HG03432 (cell line): ENCODE measurements at regions not wholly inside any gene's neighbourhood (a gene's known extent, or its start where the extent isn't known, plus 50 kb on each side); places are given as distances from the start of the nearest gene placed in this dataset.
"Not testable (repeated sequence)": the region's sequence is repeated elsewhere in the genome, so short reads cannot be mapped to it uniquely, and the experiment has no call there.

ENCODE experiments used
- ATAC-seq: cut with Tn5 transposase; IDR thresholded peaks from one replicate; pipeline ENCODE4 v1.9.1; 2021; ENCODE audit warnings: mild to moderate bottlenecking, moderate library complexity; ENCODE audit not compliant: unreplicated experiment

DNA sequence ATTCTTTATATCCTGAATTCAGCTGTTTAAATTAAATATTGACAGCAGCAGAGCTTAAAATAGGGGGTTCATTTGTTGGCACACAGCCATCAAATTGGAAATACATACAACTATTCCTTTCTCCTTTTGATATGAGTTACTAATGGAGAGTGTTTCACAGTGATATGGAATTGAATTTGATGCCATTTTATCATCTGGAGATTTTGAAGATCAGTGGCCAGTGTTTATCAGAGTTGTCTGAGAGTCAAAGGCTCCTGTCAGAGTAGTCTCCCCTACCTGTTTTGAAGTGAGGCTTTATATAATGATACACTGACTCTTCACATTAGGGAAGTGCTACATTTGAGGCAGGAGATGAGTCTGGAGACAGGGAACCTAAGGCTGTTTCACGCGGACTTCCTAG lies 1286.3 kb downstream of the TECRL start:
- no peak for ATAC-seq

DNA sequence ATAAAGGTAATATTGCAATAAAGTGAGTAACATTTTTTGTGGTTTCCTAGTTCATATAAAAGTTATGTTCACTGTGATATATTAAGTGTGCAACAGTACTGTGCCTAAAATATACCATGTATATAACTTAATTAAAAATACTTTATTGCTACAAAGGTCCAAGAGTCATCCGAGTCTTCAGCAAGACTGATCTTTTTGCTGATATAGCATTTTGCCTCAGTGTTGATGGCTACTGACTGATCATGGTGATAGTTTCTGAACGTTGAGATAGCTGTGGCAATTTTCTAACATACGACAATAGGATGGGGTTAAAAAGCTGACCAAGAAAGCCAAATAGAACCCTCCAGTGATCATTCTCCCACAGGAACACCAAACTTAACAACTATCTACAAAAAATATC lies 1302.7 kb downstream of the TECRL start:
- no peak for ATAC-seq

DNA sequence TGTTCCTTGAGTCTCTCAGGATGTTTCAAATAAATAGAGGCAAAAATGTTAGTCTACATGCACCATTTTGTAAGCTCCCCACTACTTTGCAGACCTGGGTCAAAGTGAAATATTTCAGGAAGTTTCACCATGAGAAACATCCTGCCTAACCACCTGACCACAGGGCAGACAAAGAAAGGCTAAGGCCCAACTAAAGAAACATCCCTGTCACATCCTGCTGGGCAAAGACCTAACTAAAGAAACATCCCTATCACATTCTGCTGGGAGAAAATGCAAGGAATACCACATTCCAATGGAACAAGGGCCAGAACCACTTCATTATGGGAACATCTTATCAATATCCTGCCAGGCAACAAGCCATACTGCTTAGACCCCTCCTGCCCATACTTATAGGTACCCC lies 1303.4 kb downstream of the TECRL start:
- no peak for ATAC-seq

DNA sequence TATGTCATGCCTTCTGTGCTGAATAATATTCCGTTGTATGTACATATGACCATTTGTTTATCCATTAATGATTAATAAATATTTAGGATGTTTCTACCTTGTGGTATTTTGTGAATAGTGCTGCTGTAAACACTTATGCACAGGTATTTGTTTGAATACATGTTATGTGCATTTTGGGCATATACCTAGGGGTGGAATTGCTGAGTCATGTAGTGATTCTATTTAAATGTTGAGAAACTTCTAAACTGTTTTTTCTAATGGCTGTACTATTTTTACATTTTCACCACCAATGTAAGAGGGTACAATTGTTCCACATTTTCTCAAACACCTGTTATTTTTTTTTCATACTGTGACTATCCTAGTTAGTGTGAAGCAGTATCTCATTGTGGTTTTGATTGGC lies 1318.6 kb downstream of the TECRL start:
- no peak for ATAC-seq

DNA sequence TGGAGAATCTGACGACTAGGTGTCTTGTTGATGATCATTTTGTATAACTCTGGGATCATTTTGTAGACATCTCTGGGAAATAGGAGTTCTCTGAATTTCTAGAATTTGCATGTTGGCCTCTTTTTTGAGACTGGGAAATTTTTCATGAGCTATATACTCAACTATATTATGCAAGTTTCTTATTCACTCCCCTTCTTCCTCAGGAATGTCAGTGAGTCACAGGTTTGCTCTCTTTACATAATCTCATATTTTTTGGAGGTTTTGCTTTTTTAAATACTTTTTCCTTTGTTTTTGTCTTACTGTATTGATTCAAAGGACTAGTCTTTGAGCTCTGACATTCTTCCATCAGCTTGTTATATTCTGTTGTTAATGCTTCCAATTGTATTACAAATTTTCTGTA lies 1324.2 kb downstream of the TECRL start:
- ATAC-seq: no peak

DNA sequence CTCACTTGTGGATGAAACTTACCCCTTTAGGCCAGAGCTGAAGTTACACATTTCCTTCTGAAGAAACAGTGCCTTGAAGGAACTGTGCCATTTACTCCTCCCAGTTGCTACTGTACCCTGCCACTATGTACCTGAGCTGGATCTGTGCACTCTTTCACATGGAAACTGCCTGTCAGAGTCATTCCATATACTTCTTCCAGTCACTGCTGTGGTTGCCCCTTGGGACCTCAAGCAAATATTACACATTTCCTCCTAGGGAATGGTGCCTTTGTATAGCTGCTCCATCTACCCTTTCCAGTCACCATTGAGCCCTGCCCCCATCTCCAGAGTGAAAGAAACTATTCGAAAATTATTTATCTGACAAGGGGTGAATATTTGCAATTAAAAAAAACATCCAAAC lies 1328.3 kb downstream of the TECRL start:
- no peak for ATAC-seq

DNA sequence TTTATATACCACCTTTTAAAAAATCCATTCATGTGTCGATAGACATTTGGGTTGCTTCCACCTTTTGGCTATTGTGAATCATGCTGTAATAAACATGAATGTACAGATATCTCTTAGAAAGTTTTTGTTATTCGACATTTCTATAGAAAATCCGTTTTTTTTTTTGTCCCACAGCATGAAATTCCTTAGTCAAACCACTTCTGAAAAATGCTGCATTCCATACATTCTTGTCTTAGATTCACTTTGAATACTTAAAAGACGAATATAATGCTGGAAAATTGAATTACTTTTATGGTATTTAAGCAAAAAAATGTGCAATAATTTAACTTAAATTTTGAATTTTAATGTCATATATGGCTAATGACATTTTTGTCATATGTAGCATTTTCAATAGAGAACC lies 1345.5 kb downstream of the TECRL start:
- ATAC-seq: no peak

DNA sequence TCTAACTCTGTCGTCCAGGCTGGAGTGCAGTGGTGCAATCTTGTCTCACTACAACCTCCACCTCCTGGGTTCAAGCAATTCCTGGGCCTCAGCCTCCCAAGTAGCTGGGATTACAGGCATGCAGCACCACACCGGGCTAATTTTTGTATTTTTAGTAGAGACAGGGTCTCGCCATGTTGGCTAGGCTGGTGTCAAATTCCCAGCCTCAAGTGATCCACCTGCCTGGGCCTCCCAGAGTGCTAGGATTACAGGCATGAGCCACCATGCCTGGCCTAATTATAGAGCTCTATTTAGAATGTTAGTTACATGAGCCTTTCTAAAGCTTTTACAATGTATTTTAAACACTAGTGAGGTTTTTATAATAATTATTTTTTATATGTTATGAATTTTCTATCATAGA lies 1346.4 kb downstream of the TECRL start:
- ATAC-seq: not testable (repeated sequence)

DNA sequence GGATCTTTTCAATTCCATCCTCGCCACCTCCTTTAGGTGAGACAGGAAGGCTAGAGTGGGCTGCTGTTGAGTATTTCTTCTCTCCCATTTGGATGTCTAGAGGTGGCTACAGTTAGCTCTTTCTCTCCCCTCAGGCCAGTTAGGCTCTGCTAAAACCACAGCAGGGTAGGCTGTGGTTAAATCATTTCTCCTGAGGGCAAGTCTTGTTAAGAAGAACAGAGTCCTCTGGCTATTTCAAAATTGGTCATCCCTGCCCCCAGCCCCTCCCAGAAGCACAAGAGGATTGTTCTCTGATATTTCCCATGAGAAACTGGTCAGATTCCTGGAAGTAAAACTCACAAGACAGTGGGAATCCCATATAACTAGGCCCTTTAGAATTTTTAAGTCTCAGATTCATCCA lies 1359.5 kb downstream of the TECRL start:
- no peak for ATAC-seq

DNA sequence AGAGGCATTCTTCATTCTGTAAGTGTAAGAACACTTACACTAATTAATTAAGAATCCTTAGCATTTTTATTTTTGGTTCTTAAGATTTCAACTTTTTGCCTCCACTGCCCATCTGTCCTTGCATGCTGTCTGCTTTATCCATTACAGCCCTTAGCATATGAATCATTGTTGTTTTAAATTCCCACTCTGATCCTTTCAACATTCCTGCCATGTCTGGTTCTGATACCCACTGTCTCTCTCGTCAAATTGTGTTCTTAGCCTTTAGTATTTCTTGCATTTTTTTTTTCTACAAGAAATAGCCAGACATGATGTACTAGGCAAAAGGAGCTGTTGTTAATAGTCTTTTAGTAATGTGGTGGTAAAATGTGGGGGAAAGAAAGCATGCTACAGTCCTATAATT lies 1360.0 kb downstream of the TECRL start:
- no peak for ATAC-seq

DNA sequence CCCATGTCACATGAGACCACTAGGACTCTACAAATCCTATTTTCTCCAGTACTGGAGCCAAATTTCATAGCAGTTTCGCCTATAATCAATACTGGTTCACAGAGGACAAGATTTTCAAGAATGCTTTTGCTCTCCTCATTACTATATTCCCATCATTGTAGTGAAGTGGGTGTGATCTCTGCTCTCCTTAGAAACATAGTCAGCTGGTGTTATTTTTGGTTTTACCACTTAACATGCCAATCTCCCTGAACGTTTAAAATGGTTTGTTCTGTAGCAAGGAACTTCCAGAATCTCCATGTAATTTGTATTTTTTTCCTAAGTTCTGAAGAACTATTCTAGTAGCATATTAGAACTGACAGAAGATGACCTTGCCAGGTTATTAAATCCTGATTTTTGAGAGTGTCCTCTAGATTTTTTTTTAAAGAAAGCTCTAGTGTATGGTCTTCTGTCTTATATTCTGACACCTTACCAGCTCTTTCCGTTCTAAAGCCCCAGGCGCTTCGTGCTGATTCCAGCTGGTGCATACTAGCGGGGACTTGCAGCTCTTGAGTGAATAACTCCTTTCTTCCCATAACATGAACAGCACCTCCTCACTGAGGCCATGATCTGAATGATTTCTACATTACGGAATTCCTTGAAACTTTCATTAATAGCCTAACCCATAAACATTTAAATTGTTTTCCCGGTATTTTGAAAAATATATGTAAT lies 1372.9 kb downstream of the TECRL start:
- no peak for ATAC-seq

DNA sequence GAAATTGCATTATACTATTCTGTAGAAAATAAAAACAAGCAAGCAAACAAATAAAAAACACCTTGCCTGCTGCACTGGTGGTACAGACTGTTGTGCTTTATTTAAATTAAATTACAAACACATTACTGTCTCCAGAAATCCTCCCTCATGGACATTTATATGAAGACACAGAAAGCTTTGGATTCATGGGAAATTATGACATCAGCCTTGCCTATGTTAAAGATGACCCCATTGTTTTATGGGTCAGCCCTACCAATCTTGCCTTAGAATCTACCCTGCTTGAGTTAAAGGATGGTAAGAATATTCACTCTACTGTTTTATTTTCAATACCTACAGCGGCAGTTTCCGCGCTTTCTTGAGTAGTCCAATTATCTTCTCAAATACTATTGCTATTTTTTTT lies 1379.9 kb downstream of the TECRL start:
- ATAC-seq: no peak

DNA sequence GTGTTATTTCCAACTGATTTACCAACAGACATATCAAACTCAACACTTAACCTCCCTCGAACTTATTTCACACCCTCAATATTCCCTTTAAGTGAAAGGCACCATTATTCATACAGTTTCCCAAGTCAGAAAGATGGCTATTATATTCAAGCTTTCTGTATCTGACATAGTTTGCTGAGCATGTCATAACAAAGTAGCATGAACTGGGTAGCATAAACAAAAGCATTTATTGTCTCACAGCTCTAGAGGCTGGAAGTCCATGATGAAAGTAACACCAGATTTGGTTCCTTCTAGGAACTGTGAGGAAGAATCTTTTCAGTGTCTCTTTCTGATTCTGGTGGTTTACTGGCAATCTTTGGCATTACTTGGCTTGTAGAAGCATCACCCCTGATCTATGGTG lies 1388.6 kb downstream of the TECRL start:
- no peak for ATAC-seq

DNA sequence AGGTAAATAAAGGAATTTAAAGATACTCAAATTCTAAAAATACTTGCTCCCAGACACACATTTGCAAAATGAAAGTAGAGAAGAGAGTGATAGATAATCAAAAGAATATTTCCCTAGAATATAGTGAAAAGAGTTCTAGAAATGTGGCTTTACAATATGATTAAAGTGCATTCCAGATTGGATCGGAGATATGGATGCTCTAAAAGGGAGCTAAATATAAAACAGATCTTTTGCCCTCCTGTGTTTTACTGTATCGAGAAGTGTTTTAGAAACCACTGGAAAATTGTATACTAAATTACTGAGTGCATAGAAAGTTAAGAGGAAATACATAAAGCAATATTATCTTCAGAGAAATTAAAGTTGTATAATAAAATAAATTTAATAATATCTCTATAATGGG lies 1392.0 kb downstream of the TECRL start:
- ATAC-seq: no peak

DNA sequence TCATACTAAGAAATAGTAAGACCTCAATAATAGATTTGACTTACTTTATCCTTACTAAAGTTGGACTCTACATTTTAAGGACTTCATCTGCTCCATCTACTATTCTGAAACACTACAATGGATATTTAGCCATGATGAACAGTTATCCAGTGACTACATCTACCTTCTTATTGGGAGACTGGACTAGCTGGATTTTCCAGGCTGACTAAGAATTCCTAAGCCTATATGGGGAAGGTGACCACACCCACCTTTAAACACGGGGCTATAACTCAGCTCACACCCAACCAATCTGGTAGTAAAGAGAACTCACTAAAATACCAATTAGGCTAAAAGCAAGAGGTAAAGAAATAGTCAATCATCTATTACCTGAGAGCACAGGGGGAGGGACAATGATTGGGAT lies 1438.4 kb downstream of the TECRL start:
- no peak for ATAC-seq

DNA sequence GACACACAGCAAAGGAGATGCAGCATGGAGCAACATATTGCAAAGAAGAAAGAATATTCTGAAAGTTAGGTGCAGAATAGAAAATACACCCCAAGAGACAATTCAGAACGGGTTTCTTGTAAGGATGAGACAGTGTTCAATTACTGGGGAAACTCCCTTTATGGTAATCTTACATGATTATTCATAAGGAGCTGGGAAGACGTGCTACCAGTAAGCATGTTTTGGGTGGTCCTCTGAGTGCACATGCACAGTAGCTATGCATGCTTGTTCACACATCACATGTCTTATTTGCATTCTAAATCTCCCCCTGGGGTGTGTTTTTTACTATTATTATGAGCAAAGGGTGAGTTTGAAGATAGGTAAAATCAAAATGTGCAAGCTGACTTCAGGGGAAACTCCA lies 1448.8 kb downstream of the TECRL start:
- no peak for ATAC-seq

DNA sequence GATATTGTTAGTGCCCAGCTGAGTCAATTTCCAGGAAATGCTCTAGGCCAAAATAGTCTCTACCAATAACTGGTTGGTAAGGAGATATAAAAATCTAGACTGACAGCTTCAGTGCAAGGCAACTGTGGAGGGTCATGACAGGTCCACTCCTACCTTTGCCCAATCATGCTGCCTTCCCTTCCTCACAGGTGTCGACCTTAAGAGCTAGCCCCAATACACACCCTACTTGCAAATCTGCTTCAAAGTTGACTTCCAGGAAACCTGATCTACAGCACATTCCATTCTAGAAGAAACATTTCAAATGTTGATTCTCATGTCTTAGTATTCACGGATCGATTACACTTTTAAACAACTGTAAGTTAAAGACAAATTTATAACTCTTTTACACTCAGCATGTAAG lies 1455.5 kb downstream of the TECRL start:
- ATAC-seq: no peak

DNA sequence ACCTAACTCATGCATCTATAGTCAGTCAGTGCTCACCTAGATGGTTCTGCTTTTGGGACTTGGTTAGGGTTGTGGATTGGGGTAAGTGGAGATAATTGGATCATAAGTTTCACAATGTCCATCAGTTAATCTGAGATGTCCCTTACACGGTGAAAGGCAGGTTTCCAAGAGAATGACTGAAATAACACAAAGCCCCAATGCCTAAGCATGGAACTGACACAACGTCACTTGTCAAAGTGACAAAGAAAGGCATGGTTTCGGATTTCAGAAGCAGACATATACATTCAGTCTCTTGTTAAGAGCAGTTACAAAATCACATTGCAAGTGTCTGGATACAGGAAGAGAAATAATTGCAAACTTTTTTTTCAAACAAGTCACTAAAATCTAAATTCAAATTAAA lies 1456.9 kb downstream of the TECRL start:
- no peak for ATAC-seq

DNA sequence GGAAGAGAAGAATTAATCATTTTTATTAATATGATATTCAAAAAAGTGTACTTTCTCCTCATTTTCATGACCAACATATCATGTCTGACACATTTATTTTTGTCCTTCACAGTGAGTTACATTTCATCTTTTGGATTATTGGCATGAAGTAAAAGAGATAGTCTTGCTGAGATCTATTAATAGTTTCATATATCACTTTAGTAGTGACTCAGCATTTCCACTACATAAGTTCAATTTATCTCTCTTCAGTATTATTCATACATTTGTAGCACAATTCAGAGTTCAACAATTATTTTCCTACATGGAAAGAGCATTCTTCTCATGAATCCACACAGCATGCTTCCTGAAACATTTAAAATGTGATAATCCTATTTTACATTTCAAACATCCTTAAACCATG lies 1461.1 kb downstream of the TECRL start:
- ATAC-seq: no peak

DNA sequence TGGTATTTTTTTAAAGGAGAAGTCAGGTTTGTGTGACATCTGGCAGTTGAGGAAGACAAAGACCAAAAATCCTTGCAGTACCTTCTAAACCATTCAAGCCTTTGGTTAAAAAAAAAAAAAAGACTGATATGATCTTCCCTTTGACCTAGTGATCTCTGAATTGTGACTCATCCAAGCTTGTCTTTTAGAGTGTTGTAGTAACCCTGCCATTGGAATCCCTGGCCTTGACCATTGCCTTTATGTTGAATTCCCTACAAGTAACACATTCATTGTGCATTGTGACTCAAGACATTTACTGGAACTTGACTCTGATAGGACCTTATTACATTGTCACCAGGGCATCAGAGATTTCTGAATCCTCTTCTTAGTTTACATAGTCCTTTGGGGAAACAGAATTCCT lies 1469.0 kb downstream of the TECRL start:
- no peak for ATAC-seq

DNA sequence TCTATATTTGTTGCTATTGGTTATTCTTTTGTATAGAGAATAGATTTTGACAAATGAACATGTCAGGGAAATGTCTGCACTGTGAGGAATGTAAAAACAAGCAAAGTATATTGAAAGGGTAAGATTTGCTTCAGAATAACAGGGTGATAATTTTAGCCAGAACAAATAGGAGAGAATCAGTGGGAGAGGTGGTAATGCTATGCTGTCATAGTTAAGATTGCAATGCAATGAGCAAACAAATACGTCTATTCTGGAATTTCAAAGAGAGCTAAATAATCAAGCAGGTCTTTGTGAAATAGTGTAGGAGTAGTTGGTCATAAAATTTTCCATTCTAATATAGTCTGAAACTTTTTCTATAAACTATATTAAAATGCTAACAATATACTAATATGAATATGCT lies 1478.4 kb downstream of the TECRL start:
- no peak for ATAC-seq

DNA sequence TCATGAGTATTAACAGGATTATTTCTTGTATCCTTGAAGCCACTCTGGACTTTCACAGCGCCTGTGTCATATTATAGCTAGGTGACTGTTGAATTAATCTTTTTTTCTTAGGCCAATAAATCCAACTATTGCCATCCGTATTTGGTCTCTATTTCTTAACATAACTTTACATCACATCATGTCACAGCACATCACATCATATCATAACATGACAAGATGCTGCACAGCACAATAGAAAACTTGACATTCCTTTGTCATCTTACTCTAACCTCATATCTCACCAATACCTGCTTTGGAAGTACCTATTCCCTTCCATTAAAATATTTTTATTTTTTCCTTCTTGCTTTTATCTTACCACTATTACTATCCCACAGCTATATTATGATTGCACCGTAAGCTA lies 1480.8 kb downstream of the TECRL start:
- no peak for ATAC-seq

DNA sequence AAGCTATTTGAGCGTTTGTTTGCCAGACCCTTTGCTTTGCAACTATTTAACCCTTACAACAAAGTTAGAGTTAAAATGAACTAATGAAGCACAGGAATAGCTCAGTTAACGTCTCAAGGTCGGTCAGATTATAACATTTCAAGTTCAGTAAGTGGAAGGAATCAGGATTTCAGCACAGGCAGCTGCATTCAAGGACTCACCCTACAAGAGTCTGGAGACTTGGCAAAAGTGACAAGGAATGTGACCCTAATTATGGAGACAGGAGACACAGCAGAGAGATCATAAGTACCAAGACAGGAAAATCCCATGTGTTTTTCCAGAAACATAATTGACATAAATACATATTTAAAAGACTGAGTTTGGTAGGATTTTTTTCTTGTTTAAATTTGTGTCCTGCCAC lies 1481.7 kb downstream of the TECRL start:
- ATAC-seq: no peak

DNA sequence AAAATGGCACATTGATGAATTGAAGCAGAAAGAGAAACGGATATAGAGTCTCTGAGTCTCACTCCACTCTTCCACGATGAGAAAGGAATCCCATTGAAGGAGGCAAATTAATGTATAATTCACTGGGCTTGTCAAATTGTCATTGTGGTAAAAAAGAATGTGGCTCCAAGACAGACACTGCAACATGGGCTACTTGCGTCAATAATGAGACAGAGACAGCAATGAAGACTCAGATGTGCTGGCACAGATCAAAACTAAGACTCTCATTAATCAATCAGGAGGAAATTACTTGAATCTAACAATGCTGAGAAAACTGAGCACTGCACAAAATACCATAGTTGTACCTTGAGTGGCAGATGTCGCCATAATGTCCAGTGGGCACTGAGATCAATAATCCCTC lies 1485.5 kb downstream of the TECRL start:
- ATAC-seq: no peak
